ENCODE measurements at regions not wholly inside any gene's neighbourhood (a gene's known extent, or its start where the extent isn't known, plus 50 kb on each side); places are given as distances from the start of the nearest gene placed in this dataset.

DNA sequence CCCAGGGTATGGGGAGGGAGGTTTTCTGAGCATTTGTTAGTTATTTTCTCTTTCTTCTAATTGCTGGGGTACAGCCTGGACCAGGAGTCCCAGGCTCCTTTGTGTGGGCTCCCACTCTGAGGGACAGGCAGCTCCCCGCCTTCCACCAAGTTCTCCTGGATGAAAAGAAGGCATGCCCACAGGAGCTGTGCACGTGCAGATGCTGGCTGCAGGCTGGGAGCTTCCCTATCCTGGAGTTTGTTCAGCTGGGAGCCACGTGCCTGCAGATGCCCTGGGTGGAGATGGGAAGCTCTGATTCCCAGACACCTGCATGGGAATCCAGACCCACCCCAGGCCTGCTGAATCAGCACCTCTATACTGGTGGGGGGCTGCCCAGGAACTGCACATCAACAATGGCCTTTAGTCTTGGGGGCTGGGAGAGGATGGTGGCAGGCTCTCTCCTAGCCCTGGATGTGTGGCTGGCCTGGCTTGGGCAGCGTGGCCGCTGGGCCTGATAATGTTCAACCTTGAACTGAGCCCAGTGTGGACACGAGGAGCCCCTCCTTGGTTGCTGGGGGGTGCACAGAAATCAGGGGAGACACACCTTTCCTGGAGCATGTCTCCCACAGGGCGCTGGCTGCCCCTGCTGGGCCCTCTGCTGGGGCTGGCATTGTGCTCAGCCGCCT, 233.6 kb upstream of the HS6ST1 start:
- H3K9me3 ChIP-seq, result no peaks in the 10 kb centered on the region
- no peaks in the 10 kb centered on the region for H3K4me1 ChIP-seq
- H3K27ac ChIP-seq, result no peak overlapping the region
- ATAC-seq, result no peak
- H3K36me3 ChIP-seq, result no peaks in the 10 kb centered on the region
- 80% methylated on average over 1 of the region's 8 CpGs; no CpG with 5 or more reads in 1 of the 2 donors for WGBS, 2 donors (ENCODE audit: low coverage in 1 of 2)
- no peak overlapping the region for H3K4me3 ChIP-seq
- H3K27me3 ChIP-seq, result no peaks in the 10 kb centered on the region
- TF ChIP-seq EP300 (IDR thresholded peaks at IDR 0.05) (no peak), POLR2A (IDR thresholded peaks at IDR 0.05) (no peak), POLR2AphosphoS5 (IDR thresholded peaks at IDR 0.05) (no peak)
- TF ChIP-seq, protein P1, sequence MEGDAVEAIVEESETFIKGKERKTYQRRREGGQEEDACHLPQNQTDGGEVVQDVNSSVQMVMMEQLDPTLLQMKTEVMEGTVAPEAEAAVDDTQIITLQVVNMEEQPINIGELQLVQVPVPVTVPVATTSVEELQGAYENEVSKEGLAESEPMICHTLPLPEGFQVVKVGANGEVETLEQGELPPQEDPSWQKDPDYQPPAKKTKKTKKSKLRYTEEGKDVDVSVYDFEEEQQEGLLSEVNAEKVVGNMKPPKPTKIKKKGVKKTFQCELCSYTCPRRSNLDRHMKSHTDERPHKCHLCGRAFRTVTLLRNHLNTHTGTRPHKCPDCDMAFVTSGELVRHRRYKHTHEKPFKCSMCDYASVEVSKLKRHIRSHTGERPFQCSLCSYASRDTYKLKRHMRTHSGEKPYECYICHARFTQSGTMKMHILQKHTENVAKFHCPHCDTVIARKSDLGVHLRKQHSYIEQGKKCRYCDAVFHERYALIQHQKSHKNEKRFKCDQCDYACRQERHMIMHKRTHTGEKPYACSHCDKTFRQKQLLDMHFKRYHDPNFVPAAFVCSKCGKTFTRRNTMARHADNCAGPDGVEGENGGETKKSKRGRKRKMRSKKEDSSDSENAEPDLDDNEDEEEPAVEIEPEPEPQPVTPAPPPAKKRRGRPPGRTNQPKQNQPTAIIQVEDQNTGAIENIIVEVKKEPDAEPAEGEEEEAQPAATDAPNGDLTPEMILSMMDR (IDR thresholded peaks at IDR 0.05), result no peak

GRCh38 chr2:128552806-128553551, 234.3 kb upstream of the HS6ST1 start:
- ATAC-seq, result no peak
- Histone ChIP-seq H3K4me1 (no peaks in the 10 kb centered on the region), H3K9me3 (no peaks in the 10 kb centered on the region), H3K4me3 (no peak overlapping the region), H3K27me3 (no peaks in the 10 kb centered on the region), H3K27ac (no peak overlapping the region), H3K36me3 (no peaks in the 10 kb centered on the region)
- 98% methylated on average over 5 of the region's 11 CpGs; no CpG with 5 or more reads in 1 of the 2 donors for WGBS, 2 donors (ENCODE audit: low coverage in 1 of 2)
- TF ChIP-seq POLR2A (IDR thresholded peaks at IDR 0.05), result no peak
- TF ChIP-seq, protein P1 (IDR thresholded peaks at IDR 0.05), result no peak
- no peak for TF ChIP-seq POLR2AphosphoS5 (IDR thresholded peaks at IDR 0.05)

- Histone ChIP-seq H3K36me3 (no peaks in the 10 kb centered on the region), H3K27ac (no peak overlapping the region), H3K9me3 (no peaks in the 10 kb centered on the region), H3K27me3 (no peaks in the 10 kb centered on the region), H3K4me1 (no peaks in the 10 kb centered on the region), H3K4me3 (no peak overlapping the region)
- no peak for ATAC-seq
- 100% methylated on average over 1 to 2 of the region's 7 CpGs for WGBS, 2 donors (ENCODE audit: low coverage in 1 of 2)
- TF ChIP-seq POLR2AphosphoS5 (IDR thresholded peaks at IDR 0.05), result no peak
- TF ChIP-seq EP300 (IDR thresholded peaks at IDR 0.05), result no peak
- TF ChIP-seq POLR2A (IDR thresholded peaks at IDR 0.05), result no peak
- TF ChIP-seq, protein P1 (IDR thresholded peaks at IDR 0.05), result no peak
Measured at GRCh38 chr2:128554151-128554769, 235.6 kb upstream of the HS6ST1 start.

GRCh38 chr2:128555433-128555832, 236.8 kb upstream of the HS6ST1 start:
- no peak for TF ChIP-seq POLR2A (IDR thresholded peaks at IDR 0.05)
- TF ChIP-seq, protein P1 (IDR thresholded peaks at IDR 0.05), result no peak
- TF ChIP-seq EP300 (IDR thresholded peaks at IDR 0.05), result no peak
- TF ChIP-seq POLR2AphosphoS5 (IDR thresholded peaks at IDR 0.05), result no peak
- H3K36me3 ChIP-seq, result no peaks in the 10 kb centered on the region
- H3K4me3 ChIP-seq, result no peak overlapping the region
- no CpG with 5 or more reads among the region's 1 CpG for WGBS, 2 donors (ENCODE audit: low coverage in 1 of 2)
- no peaks in the 10 kb centered on the region for H3K9me3 ChIP-seq
- no peaks in the 10 kb centered on the region for H3K4me1 ChIP-seq
- H3K27me3 ChIP-seq, result no peaks in the 10 kb centered on the region
- ATAC-seq, result no peak
- H3K27ac ChIP-seq, result no peak overlapping the region

Measured in gastroesophageal sphincter (tissue), 4 donors.